GM23248 (cell line): ENCODE measurements at regions not wholly inside any gene's neighbourhood (a gene's known extent, or its start where the extent isn't known, plus 50 kb on each side); places are given as distances from the start of the nearest gene placed in this dataset.

Source experiments
- DNase-seq: peaks from one replicate; pipeline ENCODE4 v3.0.0-alpha.2; 2015
- H2AFZ ChIP-seq: fragments of 200-600 bp; sonication (generic); 2 replicates; pipeline ENCODE4 v1.6.1; 2016; ENCODE audit warnings: antibody characterized with exemption
- H3F3A ChIP-seq: fragments of 200-600 bp; sonication (generic); 2 replicates; pipeline ENCODE4 v1.6.1; 2016; ENCODE audit warnings: mild to moderate bottlenecking, antibody characterized with exemption, mixed run types; ENCODE audit not compliant: insufficient read depth
- H3K27ac ChIP-seq: fragments of 200-600 bp; sonication (generic); 2 replicates; pipeline ENCODE4 v1.5.1; 2016; ENCODE audit warnings: mild to moderate bottlenecking
- H3K27me3 ChIP-seq: fragments of 200-600 bp; sonication (generic); replicated peaks from 2 replicates; pipeline ENCODE4 v1.6.1; 2016; ENCODE audit warnings: mild to moderate bottlenecking; ENCODE audit not compliant: insufficient read depth
- H3K36me3 ChIP-seq: fragments of 200-600 bp; sonication (generic); 2 replicates; pipeline ENCODE4 v1.6.1; 2016; ENCODE audit warnings: low read depth, mild to moderate bottlenecking
- H3K4me1 ChIP-seq: fragments of 200-600 bp; sonication (generic); 2 replicates; pipeline ENCODE4 v1.6.1; 2016; ENCODE audit warnings: mild to moderate bottlenecking; ENCODE audit not compliant: insufficient read depth
- H3K4me2 ChIP-seq: fragments of 200-600 bp; sonication (generic); one replicate; pipeline ENCODE4 v1.6.1; 2016; ENCODE audit warnings: mild to moderate bottlenecking; ENCODE audit not compliant: unreplicated experiment
- H3K4me3 ChIP-seq: fragments of 200-600 bp; sonication (generic); 2 replicates; pipeline ENCODE4 v1.5.1; 2016; ENCODE audit warnings: mild to moderate bottlenecking
- H3K79me2 ChIP-seq: fragments of 200-600 bp; sonication (generic); 2 replicates; pipeline ENCODE4 v1.6.1; 2016; ENCODE audit warnings: mild to moderate bottlenecking; ENCODE audit not compliant: insufficient read depth
- H3K9ac ChIP-seq: fragments of 200-600 bp; sonication (generic); 2 replicates; pipeline ENCODE4 v1.6.1; 2016; ENCODE audit warnings: mild to moderate bottlenecking
- H3K9me2 ChIP-seq: fragments of 200-600 bp; sonication (generic); 2 replicates; pipeline ENCODE4 v1.6.1; 2016; ENCODE audit warnings: mixed run types, mild to moderate bottlenecking, moderate library complexity; ENCODE audit not compliant: insufficient read depth
- H3K9me3 ChIP-seq: fragments of 200-600 bp; sonication (generic); one replicate; pipeline ENCODE4 v1.6.1; 2017; ENCODE audit warnings: low read depth
- H4K20me1 ChIP-seq: fragments of 200-600 bp; sonication (generic); 2 replicates; pipeline ENCODE4 v1.6.0; 2016; ENCODE audit not compliant: insufficient read depth
- EZH2 ChIP-seq: fragments of 200-600 bp; sonication (generic); IDR thresholded peaks from 2 replicates; pipeline ENCODE4 v1.6.1; 2018; ENCODE audit warnings: antibody characterized with exemption, mild to moderate bottlenecking; ENCODE audit not compliant: insufficient read depth, poor library complexity, severe bottlenecking
- EZH2phosphoT487 ChIP-seq: fragments of 200-600 bp; sonication (generic); IDR thresholded peaks from 2 replicates; pipeline ENCODE4 v1.6.1; 2018; ENCODE audit warnings: antibody characterized with exemption, moderate library complexity, mild to moderate bottlenecking, low read depth; ENCODE audit not compliant: insufficient read depth
- WGBS, 2 experiments: methylation state at CpG; one replicate each; pipeline ENCODE4 v1.1.6; 2015 to 2017; ENCODE audit warnings: low lambda C conversion rate in 2 of 2, low coverage in 1 of 2; ENCODE audit errors: missing lambda C conversion rate in 2 of 2; 5-methylcytosine and 5-hydroxymethylcytosine counted together
- in situ Hi-C: fragments of 300-500 bp; cut with MboI; formaldehyde crosslinking; loops from 2 replicates; pipeline ENCODE4 v1.15.0; 2020

GRCh38 chr17:65436871-65437270 lies 124.6 kb downstream of the AXIN2 start:
- H3K9me2 ChIP-seq: no peaks in the 10 kb centered on the region
- no peak overlapping the region for H3K9ac ChIP-seq
- 0 out of 2 replicates have a peak, but pooled peaks cover 4% of the 10 kb centered on the region for H3K27me3 ChIP-seq
- no peak overlapping the region for H3K27ac ChIP-seq
- H4K20me1 ChIP-seq: no peaks in the 10 kb centered on the region
- no peak overlapping the region for H3K4me3 ChIP-seq
- H2AFZ ChIP-seq: no peak overlapping the region
- WGBS, 2 experiments: 83% methylated on average over 10 of the region's 10 CpGs
- H3F3A ChIP-seq: no peaks in the 10 kb centered on the region
- no peaks in the 10 kb centered on the region for H3K4me1 ChIP-seq
- no peak overlapping the region for H3K4me2 ChIP-seq
- TF ChIP-seq EZH2 (no peak), EZH2phosphoT487 (no peak)
- no peak for DNase-seq
- H3K79me2 ChIP-seq: no peaks in the 10 kb centered on the region
- in situ Hi-C loops: no loop called here
- no peaks in the 10 kb centered on the region for H3K36me3 ChIP-seq
- no peaks in the 10 kb centered on the region for H3K9me3 ChIP-seq

GRCh38 chr17:65434878-65435277 lies 126.6 kb downstream of the AXIN2 start:
- H3K9me2 ChIP-seq: no peaks in the 10 kb centered on the region
- H3K4me3 ChIP-seq: no peak overlapping the region
- no peaks in the 10 kb centered on the region for H4K20me1 ChIP-seq
- H3K9ac ChIP-seq: no peak overlapping the region
- no peak for TF ChIP-seq EZH2
- 93 to 97% methylated on average over 2 of the region's 2 CpGs for WGBS, 2 experiments
- H2AFZ ChIP-seq: no peak overlapping the region
- H3K36me3 ChIP-seq: no peaks in the 10 kb centered on the region
- H3F3A ChIP-seq: no peaks in the 10 kb centered on the region
- no peaks in the 10 kb centered on the region for H3K4me1 ChIP-seq
- H3K27ac ChIP-seq: no peak overlapping the region
- H3K9me3 ChIP-seq: no peaks in the 10 kb centered on the region
- in situ Hi-C loops: no loop called here
- no peak overlapping the region for H3K4me2 ChIP-seq
- no peak for DNase-seq
- H3K79me2 ChIP-seq: no peaks in the 10 kb centered on the region
- 0 out of 2 replicates have a peak, but pooled peaks cover 7% of the 10 kb centered on the region for H3K27me3 ChIP-seq

- in situ Hi-C loops: no loop called here
- no peaks in the 10 kb centered on the region for H3K36me3 ChIP-seq
- H3K27ac ChIP-seq: no peak overlapping the region
- H3K9me3 ChIP-seq: no peaks in the 10 kb centered on the region
- no peak overlapping the region for H3K9ac ChIP-seq
- no peak overlapping the region for H2AFZ ChIP-seq
- no peaks in the 10 kb centered on the region for H3K4me1 ChIP-seq
- no peak for DNase-seq
- TF ChIP-seq EZH2 (no peak), EZH2phosphoT487 (no peak)
- no peaks in the 10 kb centered on the region for H3F3A ChIP-seq
- H3K27me3 ChIP-seq: 0 out of 2 replicates have a peak, but pooled peaks cover 7% of the 10 kb centered on the region
- H3K9me2 ChIP-seq: no peaks in the 10 kb centered on the region
- H4K20me1 ChIP-seq: no peaks in the 10 kb centered on the region
- H3K4me3 ChIP-seq: no peak overlapping the region
- H3K79me2 ChIP-seq: no peaks in the 10 kb centered on the region
- H3K4me2 ChIP-seq: no peak overlapping the region
- 83 to 89% methylated on average over 7 of the region's 7 CpGs for WGBS, 2 experiments
These were observed 127.2 kb downstream of the AXIN2 start for GRCh38 chr17:65434251-65434650.

GRCh38 chr17:65433592-65433991 lies 127.9 kb downstream of the AXIN2 start:
- Histone ChIP-seq H4K20me1 (no peaks in the 10 kb centered on the region), H2AFZ (no peak overlapping the region), H3F3A (no peaks in the 10 kb centered on the region), H3K9me3 (no peaks in the 10 kb centered on the region), H3K36me3 (no peaks in the 10 kb centered on the region), H3K9ac (no peak overlapping the region), H3K4me3 (no peak overlapping the region), H3K27ac (no peak overlapping the region), H3K27me3 (0 out of 2 replicates have a peak, but pooled peaks cover 7% of the 10 kb centered on the region), H3K4me1 (no peaks in the 10 kb centered on the region), H3K4me2 (no peak overlapping the region), H3K9me2 (no peaks in the 10 kb centered on the region), H3K79me2 (no peaks in the 10 kb centered on the region)
- DNase-seq: no peak
- in situ Hi-C loops: no loop called here
- 78 to 86% methylated on average over 4 of the region's 4 CpGs for WGBS, 2 experiments
- TF ChIP-seq EZH2phosphoT487 (no peak), EZH2 (no peak)

GRCh38 chr17:65433157-65433556 lies 128.3 kb downstream of the AXIN2 start:
- in situ Hi-C loops: no loop called here
- TF ChIP-seq EZH2 (no peak), EZH2phosphoT487 (no peak)

More at GRCh38 chr17:65433157-65433556, 128.3 kb downstream of the AXIN2 start:
- Histone ChIP-seq H3K4me3 (no peak overlapping the region), H3K27ac (no peak overlapping the region), H4K20me1 (no peaks in the 10 kb centered on the region), H3K9me3 (no peaks in the 10 kb centered on the region), H3K79me2 (no peaks in the 10 kb centered on the region), H3K27me3 (0 out of 2 replicates have a peak, but pooled peaks cover 7% of the 10 kb centered on the region), H3K9me2 (no peaks in the 10 kb centered on the region), H2AFZ (no peak overlapping the region), H3K4me2 (no peak overlapping the region), H3K9ac (no peak overlapping the region), H3K36me3 (no peaks in the 10 kb centered on the region), H3K4me1 (no peaks in the 10 kb centered on the region), H3F3A (no peaks in the 10 kb centered on the region)
- no peak for DNase-seq
- 93 to 96% methylated on average over 1 of the region's 1 CpG for WGBS, 2 experiments
